ENCODE measurements at regions not wholly inside any gene's neighbourhood (a gene's known extent, or its start where the extent isn't known, plus 50 kb on each side); places are given as distances from the start of the nearest gene placed in this dataset.

GRCh38 chr10:29877793-29878491 is 181.4 kb downstream of the JCAD start:
- 54% methylated on average over 10 of the region's 12 CpGs for WGBS (ENCODE audit: insufficient coverage)
- H3K36me3 ChIP-seq (replicated peaks in 1 of 2; ENCODE audit: control extremely low read depth in 1 of 2, control insufficient read depth in 1 of 2, extremely low read depth in 1 of 2, insufficient read depth in 2 of 2, low read length in 1 of 2), result no peaks in the 10 kb centered on the region
- H3K27me3 ChIP-seq (replicated peaks in 1 of 4; ENCODE audit: control extremely low read depth in 1 of 4, control insufficient read depth in 3 of 4, insufficient read depth in 4 of 4, low read length in 3 of 4), result peaks cover 0 to 4% (median 1%) of the 10 kb centered on the region in 4 experiments
- CTCF ChIA-PET, result no interaction called here
- no peaks in the 10 kb centered on the region for H3K9me3 Mint-ChIP-seq (ENCODE audit: insufficient read depth)
- no peak overlapping the region for H3K4me3 Mint-ChIP-seq
- no peak overlapping the region for H3K4me2 ChIP-seq (replicated peaks; ENCODE audit: low read depth, low read length, poor library complexity, severe bottlenecking)
- H3K27me3 Mint-ChIP-seq, result peaks cover 15% of the 10 kb centered on the region
- POLR2A ChIA-PET, result no interaction called here
- H3K9me3 ChIP-seq (ENCODE audit: control extremely low read depth in 1 of 3, control insufficient read depth in 2 of 3, insufficient read depth in 1 of 3, low read length in 2 of 3), result no peaks in the 10 kb centered on the region
- TF ChIP-seq EZH2 (IDR thresholded peaks at IDR 0.05; ENCODE audit: borderline replicate concordance, insufficient read depth, low read depth, low read length, poor library complexity, severe bottlenecking), result no peak
- TF ChIP-seq, protein P1, sequence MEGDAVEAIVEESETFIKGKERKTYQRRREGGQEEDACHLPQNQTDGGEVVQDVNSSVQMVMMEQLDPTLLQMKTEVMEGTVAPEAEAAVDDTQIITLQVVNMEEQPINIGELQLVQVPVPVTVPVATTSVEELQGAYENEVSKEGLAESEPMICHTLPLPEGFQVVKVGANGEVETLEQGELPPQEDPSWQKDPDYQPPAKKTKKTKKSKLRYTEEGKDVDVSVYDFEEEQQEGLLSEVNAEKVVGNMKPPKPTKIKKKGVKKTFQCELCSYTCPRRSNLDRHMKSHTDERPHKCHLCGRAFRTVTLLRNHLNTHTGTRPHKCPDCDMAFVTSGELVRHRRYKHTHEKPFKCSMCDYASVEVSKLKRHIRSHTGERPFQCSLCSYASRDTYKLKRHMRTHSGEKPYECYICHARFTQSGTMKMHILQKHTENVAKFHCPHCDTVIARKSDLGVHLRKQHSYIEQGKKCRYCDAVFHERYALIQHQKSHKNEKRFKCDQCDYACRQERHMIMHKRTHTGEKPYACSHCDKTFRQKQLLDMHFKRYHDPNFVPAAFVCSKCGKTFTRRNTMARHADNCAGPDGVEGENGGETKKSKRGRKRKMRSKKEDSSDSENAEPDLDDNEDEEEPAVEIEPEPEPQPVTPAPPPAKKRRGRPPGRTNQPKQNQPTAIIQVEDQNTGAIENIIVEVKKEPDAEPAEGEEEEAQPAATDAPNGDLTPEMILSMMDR (IDR thresholded peaks at IDR 0.05), result no peak
- no peak overlapping the region for H3K27ac Mint-ChIP-seq
- intact Hi-C loops (cut with micrococcal nuclease), result no loop called here
- no peaks in the 10 kb centered on the region for H3K79me2 ChIP-seq (ENCODE audit: control insufficient read depth, insufficient read depth, low read length)
- H3K27ac ChIP-seq (ENCODE audit: low read length in 2 of 2), result no peak overlapping the region
- no peak overlapping the region for H3K9ac ChIP-seq (ENCODE audit: low read length)
- H3K4me1 ChIP-seq (ENCODE audit: control insufficient read depth in 2 of 2, insufficient read depth in 2 of 2, low read length in 2 of 2), result no peaks in the 10 kb centered on the region
- no peaks in the 10 kb centered on the region for H3K4me1 Mint-ChIP-seq
- DNase-seq (no peak), ATAC-seq (ENCODE audit: low read depth) (no peak)
- H2AFZ ChIP-seq (ENCODE audit: insufficient read depth, low read depth, low read length, poor library complexity, severe bottlenecking), result peak overlapping the region; percentile 22
- no peaks in the 10 kb centered on the region for H4K20me1 ChIP-seq (ENCODE audit: control insufficient read depth, insufficient read depth, low read length, poor library complexity, severe bottlenecking)
- no peak overlapping the region for H3K4me3 ChIP-seq (ENCODE audit: control extremely low read depth in 1 of 5, extremely low read depth in 1 of 5, insufficient read depth in 1 of 5, low read depth in 2 of 5, low read length in 4 of 5)

GRCh38 chr10:29876008-29876555 is 183.3 kb downstream of the JCAD start:
- ChIA-PET CTCF (no interaction called here), POLR2A (no interaction called here)
- H3K27me3 Mint-ChIP-seq, result peaks cover 15% of the 10 kb centered on the region
- ATAC-seq (ENCODE audit: low read depth), result no peak
- Histone ChIP-seq H3K27me3 (replicated peaks in 1 of 4; ENCODE audit: control extremely low read depth in 1 of 4, control insufficient read depth in 3 of 4, insufficient read depth in 4 of 4, low read length in 3 of 4) (peaks cover 0 to 4% (median 1%) of the 10 kb centered on the region in 4 experiments), H3K4me3 (ENCODE audit: control extremely low read depth in 1 of 5, extremely low read depth in 1 of 5, insufficient read depth in 1 of 5, low read depth in 2 of 5, low read length in 4 of 5) (no peak overlapping the region), H3K4me1 (ENCODE audit: control insufficient read depth in 2 of 2, insufficient read depth in 2 of 2, low read length in 2 of 2) (no peaks in the 10 kb centered on the region), H3K9ac (ENCODE audit: low read length) (no peak overlapping the region), H3K4me2 (replicated peaks; ENCODE audit: low read depth, low read length, poor library complexity, severe bottlenecking) (no peak overlapping the region), H3K36me3 (replicated peaks in 1 of 2; ENCODE audit: control extremely low read depth in 1 of 2, control insufficient read depth in 1 of 2, extremely low read depth in 1 of 2, insufficient read depth in 2 of 2, low read length in 1 of 2) (no peaks in the 10 kb centered on the region), H4K20me1 (ENCODE audit: control insufficient read depth, insufficient read depth, low read length, poor library complexity, severe bottlenecking) (no peaks in the 10 kb centered on the region), H2AFZ (ENCODE audit: insufficient read depth, low read depth, low read length, poor library complexity, severe bottlenecking) (no peak overlapping the region), H3K9me3 (ENCODE audit: control extremely low read depth in 1 of 3, control insufficient read depth in 2 of 3, insufficient read depth in 1 of 3, low read length in 2 of 3) (no peaks in the 10 kb centered on the region), H3K27ac (ENCODE audit: low read length in 2 of 2) (no peak overlapping the region), H3K79me2 (ENCODE audit: control insufficient read depth, insufficient read depth, low read length) (no peaks in the 10 kb centered on the region)
- no peak for DNase-seq
- intact Hi-C loops (cut with micrococcal nuclease), result no loop called here
- H3K4me1 Mint-ChIP-seq, result no peaks in the 10 kb centered on the region
- H3K4me3 Mint-ChIP-seq, result no peak overlapping the region
- TF ChIP-seq EZH2 (IDR thresholded peaks at IDR 0.05; ENCODE audit: borderline replicate concordance, insufficient read depth, low read depth, low read length, poor library complexity, severe bottlenecking), result no peak
- TF ChIP-seq, protein P1 (IDR thresholded peaks at IDR 0.05), result no peak
- no peak overlapping the region for H3K27ac Mint-ChIP-seq
- no peaks in the 10 kb centered on the region for H3K9me3 Mint-ChIP-seq (ENCODE audit: insufficient read depth)
- 92% methylated on average over 7 of the region's 10 CpGs for WGBS (ENCODE audit: insufficient coverage)

Data from B cell (primary cell).